Body of pancreas (tissue), 4 donors: ENCODE measurements at regions not wholly inside any gene's neighbourhood (a gene's known extent, or its start where the extent isn't known, plus 50 kb on each side); places are given as distances from the start of the nearest gene placed in this dataset.

ENCODE experiments used
- CTCF ChIP-seq, 7 experiments: fragments of 450-650 bp in 4 of 7; fragments of 200-600 bp in 3 of 7; sonication (generic) in 3 of 7; IDR thresholded peaks; one replicate each; pipeline ENCODE4 v1.5.1; 2016 to 2019; ENCODE audit warnings: antibody characterized with exemption in 7 of 7
- POLR2A ChIP-seq, 3 donors: fragments of 450-650 bp; IDR thresholded peaks; one replicate each; pipeline ENCODE4 v1.6.1; 2016; ENCODE audit warnings: antibody characterized with exemption in 3 of 3, mild to moderate bottlenecking in 2 of 3

- TF ChIP-seq POLR2A (IDR thresholded peaks at IDR 0.05) (no peak), CTCF (IDR thresholded peaks at IDR 0.05) (no peak)
Observed at GRCh38 chr14:42123526-42123925, 516.9 kb downstream of the LRFN5 start.
